Lower leg skin (tissue), 4 donors: ENCODE measurements at regions not wholly inside any gene's neighbourhood (a gene's known extent, or its start where the extent isn't known, plus 50 kb on each side); places are given as distances from the start of the nearest gene placed in this dataset.

Source experiments
- DNase-seq, 2 donors: peaks; one replicate each; pipeline ENCODE4 v3.0.0-alpha.2; 2019; ENCODE audit warnings: low spot score in 2 of 2
- H3K4me3 ChIP-seq: fragments of 200-600 bp; sonication (generic); 2 replicates; pipeline ENCODE4 v1.5.1; 2017; ENCODE audit warnings: mild to moderate bottlenecking, low read depth; ENCODE audit not compliant: poor library complexity, severe bottlenecking
- CTCF ChIP-seq, 3 donors: fragments of 450-650 bp; IDR thresholded peaks; one replicate each; pipeline ENCODE4 v1.5.1; 2016; ENCODE audit warnings: antibody characterized with exemption in 3 of 3, mild to moderate bottlenecking in 3 of 3, moderate library complexity in 2 of 3
- POLR2A ChIP-seq, 2 donors: fragments of 450-650 bp; IDR thresholded peaks; one replicate each; pipeline ENCODE4 v1.6.1; 2016 to 2017; ENCODE audit warnings: antibody characterized with exemption in 2 of 2, mild to moderate bottlenecking in 1 of 2, moderate library complexity in 1 of 2
- WGBS, 2 donors: methylation state at CpG; one replicate each; pipeline ENCODE4 v1.1.5; 2018; 5-methylcytosine and 5-hydroxymethylcytosine counted together
- intact Hi-C: fragments of 100-400 bp; cut with DNase I; formaldehyde crosslinking; loops from one replicate; pipeline ENCODE4 v1.15.0; 2023; ENCODE audit warnings: low total_unique reads

GRCh38 chr5:97406946-97407676 lies 224.1 kb upstream of the RIOK2 start:
- DNase-seq: no peak
- no peak overlapping the region for H3K4me3 ChIP-seq
- 97% methylated on average over 24 to 40 of the region's 42 CpGs for WGBS, 2 donors
- intact Hi-C loops: no loop called here
- no peak for TF ChIP-seq POLR2A (IDR thresholded peaks at IDR 0.05)
- no peak for TF ChIP-seq CTCF (IDR thresholded peaks at IDR 0.05)

GRCh38 chr5:97408331-97408730 lies 225.3 kb upstream of the RIOK2 start:
- TF ChIP-seq CTCF (IDR thresholded peaks at IDR 0.05) (no peak), POLR2A (IDR thresholded peaks at IDR 0.05) (no peak)
- WGBS, 2 donors: 76 to 81% methylated on average over 9 of the region's 9 CpGs
- no peak overlapping the region for H3K4me3 ChIP-seq
- DNase-seq: no peak
- intact Hi-C loops: no loop called here

GRCh38 chr5:97412959-97413358 lies 229.9 kb upstream of the RIOK2 start:
- H3K4me3 ChIP-seq: no peak overlapping the region
- no peak for TF ChIP-seq POLR2A (IDR thresholded peaks at IDR 0.05)
- TF ChIP-seq CTCF (IDR thresholded peaks at IDR 0.05): no peak
- DNase-seq: no peak
- 71 to 81% methylated on average over 2 of the region's 2 CpGs for WGBS, 2 donors
- intact Hi-C loops: no loop called here

DNA sequence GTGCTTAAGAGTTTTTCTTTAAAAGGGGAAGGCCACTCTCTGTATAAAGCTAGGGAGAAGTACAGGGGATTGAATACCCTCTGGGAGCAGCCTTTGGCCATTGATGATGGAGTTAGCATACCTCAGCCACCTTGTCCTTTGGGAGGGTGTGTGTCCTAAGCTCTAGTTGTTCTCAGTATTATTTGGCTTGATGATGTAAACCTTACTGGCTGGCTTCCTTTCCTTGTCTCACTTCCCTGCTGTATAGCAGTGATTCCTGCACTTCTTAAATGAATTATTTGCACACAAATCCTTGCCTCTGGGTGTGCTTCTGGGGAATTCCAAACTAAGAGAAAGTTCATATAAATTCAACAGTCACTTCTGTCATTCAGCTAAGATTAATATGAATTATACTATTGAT lies 234.9 kb upstream of the RIOK2 start:
- DNase-seq: no peak
- no peak overlapping the region for H3K4me3 ChIP-seq
- no peak for TF ChIP-seq POLR2A (IDR thresholded peaks at IDR 0.05)
- TF ChIP-seq CTCF (IDR thresholded peaks at IDR 0.05): no peak
- intact Hi-C loops: no loop called here

GRCh38 chr5:97418462-97418861 lies 235.4 kb upstream of the RIOK2 start:
- WGBS, 2 donors: 45 to 98% methylated on average over 1 of the region's 1 CpG
- TF ChIP-seq POLR2A (IDR thresholded peaks at IDR 0.05): no peak
- no peak for TF ChIP-seq CTCF (IDR thresholded peaks at IDR 0.05)
- DNase-seq: no peak
- no peak overlapping the region for H3K4me3 ChIP-seq
- intact Hi-C loops: no loop called here

GRCh38 chr5:97420646-97421045 lies 237.6 kb upstream of the RIOK2 start:
- intact Hi-C loops: no loop called here
- WGBS, 2 donors: 38 to 45% methylated on average over 1 of the region's 1 CpG

More at GRCh38 chr5:97420646-97421045, 237.6 kb upstream of the RIOK2 start:
- DNase-seq: no peak
- H3K4me3 ChIP-seq: no peak overlapping the region
- TF ChIP-seq CTCF (IDR thresholded peaks at IDR 0.05) (no peak), POLR2A (IDR thresholded peaks at IDR 0.05) (no peak)
